ENCODE measurements at regions not wholly inside any gene's neighbourhood (a gene's known extent, or its start where the extent isn't known, plus 50 kb on each side); places are given as distances from the start of the nearest gene placed in this dataset.
A peak's percentile ranks its signal among the peaks of the same experiment; 100 is the strongest.
"Not testable (repeated sequence)": the region's sequence is repeated elsewhere in the genome, so short reads cannot be mapped to it uniquely, and the experiment has no call there.

- DNase-seq = no peak
Measured at GRCh38 chr3:14252321-14253021, 73.9 kb downstream of the LSM3 start.

GRCh38 chr3:14253022-14253706, 74.5 kb downstream of the LSM3 start:
- no peak for DNase-seq

GRCh38 chr3:14253707-14254382, 75.2 kb downstream of the LSM3 start:
- no peak for DNase-seq

- no peak for DNase-seq
Measured at GRCh38 chr3:14254812-14255702, 76.4 kb downstream of the LSM3 start.

- no peak for DNase-seq
Measured at GRCh38 chr3:14256046-14256445, 77.4 kb downstream of the LSM3 start.

- DNase-seq = peak; percentile 15
Measured at GRCh38 chr3:14256561-14257342, 78.1 kb downstream of the LSM3 start.

- DNase-seq = no peak
Measured at GRCh38 chr3:14258906-14259904, 80.6 kb downstream of the LSM3 start.

GRCh38 chr3:14260463-14260862, 81.8 kb downstream of the LSM3 start:
- DNase-seq = no peak

GRCh38 chr3:14261229-14261628, 82.6 kb downstream of the LSM3 start:
- DNase-seq = peak; percentile 32

GRCh38 chr3:14262212-14262611, 83.6 kb downstream of the LSM3 start:
- DNase-seq = no peak

GRCh38 chr3:14262867-14263266, 84.2 kb downstream of the LSM3 start:
- DNase-seq = no peak

GRCh38 chr3:14263317-14264005, 84.8 kb downstream of the LSM3 start:
- no peak for DNase-seq

GRCh38 chr3:14265246-14265962, 86.8 kb downstream of the LSM3 start:
- DNase-seq = peak; percentile 51

GRCh38 chr3:14266361-14266760, 87.7 kb downstream of the LSM3 start:
- no peak for DNase-seq

- DNase-seq = no peak
Measured at GRCh38 chr3:14267976-14268375, 89.4 kb downstream of the LSM3 start.

- no peak for DNase-seq
Measured at GRCh38 chr3:14268897-14269296, 90.3 kb downstream of the LSM3 start.

GRCh38 chr3:14272041-14272958, 93.7 kb downstream of the LSM3 start:
- not testable (repeated sequence) for DNase-seq

GRCh38 chr3:14272959-14273560, 94.4 kb downstream of the LSM3 start:
- not testable (repeated sequence) for DNase-seq

Data from NCI-H2171 treated with DMSO at 0.1 percent for 48 hours (cell line).